ENCODE measurements at regions not wholly inside any gene's neighbourhood (a gene's known extent, or its start where the extent isn't known, plus 50 kb on each side); places are given as distances from the start of the nearest gene placed in this dataset.

- no peak for TF ChIP-seq ZNF792 (tag by site-specific recombination; IDR thresholded peaks at IDR 0.05)
- TF ChIP-seq CTCF (tag by site-specific recombination; IDR thresholded peaks at IDR 0.05), result no peak
- TF ChIP-seq SP2 (tag by site-specific recombination; IDR thresholded peaks at IDR 0.05), result no peak
- TF ChIP-seq ZNF658 (tag by site-specific recombination; IDR thresholded peaks at IDR 0.05), result no peak
- no peak for TF ChIP-seq ZEB2 (tag by site-specific recombination; IDR thresholded peaks at IDR 0.05)
- no peak for TF ChIP-seq BCL11A (tag by site-specific recombination; IDR thresholded peaks at IDR 0.05; ENCODE audit: low read depth)
- TF ChIP-seq ZSCAN30 (tag by site-specific recombination; IDR thresholded peaks at IDR 0.05), result no peak
- no peak for TF ChIP-seq ZBTB11 (tag by site-specific recombination; conservative IDR thresholded peaks at IDR 0.05; ENCODE audit: low read depth)
Observed at GRCh38 chrX:120763269-120763668, 112.4 kb downstream of the CT47B1 start.

Measured in HEK293 (cell line).